Testis (tissue), 2 donors: ENCODE measurements at regions not wholly inside any gene's neighbourhood (a gene's known extent, or its start where the extent isn't known, plus 50 kb on each side); places are given as distances from the start of the nearest gene placed in this dataset.

Experiments
- POLR2A ChIP-seq: fragments of 450-650 bp; IDR thresholded peaks from one replicate; pipeline ENCODE4 v1.6.1; 2017; ENCODE audit warnings: antibody characterized with exemption, mild to moderate bottlenecking, moderate library complexity
- TF ChIP-seq, protein P1 (sequence below), 3 experiments: fragments of 450-650 bp in 2 of 3; fragments of 200-600 bp in 1 of 3; sonication (generic) in 1 of 3; IDR thresholded peaks; one replicate each; pipeline ENCODE4 v1.5.1; 2016 to 2019; ENCODE audit warnings: antibody characterized with exemption in 3 of 3, mild to moderate bottlenecking in 2 of 3, moderate library complexity in 1 of 3

DNA sequence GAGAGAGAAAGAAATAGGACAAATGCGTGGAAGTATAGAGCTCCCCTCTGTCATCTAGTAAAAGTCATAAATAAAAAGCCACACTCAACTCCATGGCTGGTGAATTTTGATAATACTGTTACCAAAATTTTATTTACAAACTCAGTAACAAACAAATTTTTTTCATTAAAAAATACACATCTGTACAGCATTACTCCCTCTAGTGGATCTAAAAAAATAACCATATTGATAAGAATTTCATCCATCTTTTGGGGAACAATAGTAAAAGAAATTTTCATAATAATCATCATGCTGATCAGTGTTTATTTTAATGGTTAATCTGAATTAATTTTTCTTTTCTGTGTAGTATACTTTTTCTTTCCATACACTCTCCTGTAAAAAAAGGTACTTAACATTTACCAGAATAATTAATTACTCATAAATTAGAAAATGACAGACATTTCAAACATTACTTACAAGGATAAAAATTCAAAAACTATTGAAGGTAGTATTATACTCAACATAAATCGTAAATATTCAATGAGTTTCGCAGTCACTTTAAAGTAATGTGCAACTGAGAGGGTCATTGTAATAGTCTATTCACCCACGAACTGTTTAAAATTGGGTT lies 173.5 kb upstream of the LSM14A start:
- no peak for TF ChIP-seq POLR2A
- TF ChIP-seq, protein P1, sequence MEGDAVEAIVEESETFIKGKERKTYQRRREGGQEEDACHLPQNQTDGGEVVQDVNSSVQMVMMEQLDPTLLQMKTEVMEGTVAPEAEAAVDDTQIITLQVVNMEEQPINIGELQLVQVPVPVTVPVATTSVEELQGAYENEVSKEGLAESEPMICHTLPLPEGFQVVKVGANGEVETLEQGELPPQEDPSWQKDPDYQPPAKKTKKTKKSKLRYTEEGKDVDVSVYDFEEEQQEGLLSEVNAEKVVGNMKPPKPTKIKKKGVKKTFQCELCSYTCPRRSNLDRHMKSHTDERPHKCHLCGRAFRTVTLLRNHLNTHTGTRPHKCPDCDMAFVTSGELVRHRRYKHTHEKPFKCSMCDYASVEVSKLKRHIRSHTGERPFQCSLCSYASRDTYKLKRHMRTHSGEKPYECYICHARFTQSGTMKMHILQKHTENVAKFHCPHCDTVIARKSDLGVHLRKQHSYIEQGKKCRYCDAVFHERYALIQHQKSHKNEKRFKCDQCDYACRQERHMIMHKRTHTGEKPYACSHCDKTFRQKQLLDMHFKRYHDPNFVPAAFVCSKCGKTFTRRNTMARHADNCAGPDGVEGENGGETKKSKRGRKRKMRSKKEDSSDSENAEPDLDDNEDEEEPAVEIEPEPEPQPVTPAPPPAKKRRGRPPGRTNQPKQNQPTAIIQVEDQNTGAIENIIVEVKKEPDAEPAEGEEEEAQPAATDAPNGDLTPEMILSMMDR (IDR thresholded peaks at IDR 0.05) = peak in 2 of 3 experiments; percentile 7 to 44
